Loucy (cell line): ENCODE measurements at regions not wholly inside any gene's neighbourhood (a gene's known extent, or its start where the extent isn't known, plus 50 kb on each side); places are given as distances from the start of the nearest gene placed in this dataset.

Experiments
- CTCF ChIP-seq: fragments of 200-600 bp; sonication (generic); conservative IDR thresholded peaks from 2 replicates; pipeline ENCODE4 v1.5.1; 2014; ENCODE audit warnings: mild to moderate bottlenecking, antibody characterized with exemption, low read length
- EZH2phosphoT487 ChIP-seq: fragments of 200-600 bp; IDR thresholded peaks from 2 replicates; pipeline ENCODE4 v1.6.1; 2018; ENCODE audit warnings: antibody characterized with exemption, mild to moderate bottlenecking, moderate library complexity, borderline replicate concordance

GRCh38 chr9:17018540-17019196, 116.2 kb upstream of the CNTLN start:
- TF ChIP-seq CTCF, result no peak
- no peak for TF ChIP-seq EZH2phosphoT487
